ENCODE measurements at regions not wholly inside any gene's neighbourhood (a gene's known extent, or its start where the extent isn't known, plus 50 kb on each side); places are given as distances from the start of the nearest gene placed in this dataset.

GRCh38 chr18:10032331-10033015 lies 118.7 kb downstream of the VAPA start:
- no peak for DNase-seq (ENCODE audit: low read depth)

GRCh38 chr18:10033016-10033399 lies 119.2 kb downstream of the VAPA start:
- no peak for DNase-seq (ENCODE audit: low read depth)

GRCh38 chr18:10035281-10035991 lies 121.6 kb downstream of the VAPA start:
- peak; percentile 40 for DNase-seq (ENCODE audit: low read depth)

GRCh38 chr18:10036479-10036878 lies 122.7 kb downstream of the VAPA start:
- DNase-seq (ENCODE audit: low read depth), result no peak

GRCh38 chr18:10037181-10037580 lies 123.4 kb downstream of the VAPA start:
- DNase-seq (ENCODE audit: low read depth), result no peak

GRCh38 chr18:10038268-10038667 lies 124.5 kb downstream of the VAPA start:
- DNase-seq (ENCODE audit: low read depth), result no peak

GRCh38 chr18:10040287-10041011 lies 126.6 kb downstream of the VAPA start:
- DNase-seq (ENCODE audit: low read depth), result peak; percentile 63

GRCh38 chr18:10041180-10041579 lies 127.4 kb downstream of the VAPA start:
- DNase-seq (ENCODE audit: low read depth), result peak; percentile 89

GRCh38 chr18:10042492-10042891 lies 128.7 kb downstream of the VAPA start:
- DNase-seq (ENCODE audit: low read depth), result no peak

- DNase-seq (ENCODE audit: low read depth), result no peak
These were observed 130.2 kb downstream of the VAPA start for GRCh38 chr18:10044054-10044453.

GRCh38 chr18:10045296-10045891 lies 131.6 kb downstream of the VAPA start:
- no peak for DNase-seq (ENCODE audit: low read depth)

- no peak for DNase-seq (ENCODE audit: low read depth)
These were observed 132.5 kb downstream of the VAPA start for GRCh38 chr18:10046178-10046807.

GRCh38 chr18:10047237-10047636 lies 133.4 kb downstream of the VAPA start:
- DNase-seq (ENCODE audit: low read depth), result peak; percentile 55

- no peak for DNase-seq (ENCODE audit: low read depth)
These were observed 135.9 kb downstream of the VAPA start for GRCh38 chr18:10049747-10050146.

- DNase-seq (ENCODE audit: low read depth), result no peak
These were observed 137.1 kb downstream of the VAPA start for GRCh38 chr18:10050956-10051355.

- DNase-seq (ENCODE audit: low read depth), result no peak
These were observed 138.2 kb downstream of the VAPA start for GRCh38 chr18:10051877-10052631.

GRCh38 chr18:10052871-10053270 lies 139.1 kb downstream of the VAPA start:
- no peak for DNase-seq (ENCODE audit: low read depth)

- no peak for DNase-seq (ENCODE audit: low read depth)
These were observed 140.0 kb downstream of the VAPA start for GRCh38 chr18:10053861-10054260.

GRCh38 chr18:10054366-10054765 lies 140.6 kb downstream of the VAPA start:
- DNase-seq (ENCODE audit: low read depth), result no peak

GRCh38 chr18:10055125-10055750 lies 141.4 kb downstream of the VAPA start:
- DNase-seq (ENCODE audit: low read depth), result no peak

GRCh38 chr18:10056506-10056905 lies 142.7 kb downstream of the VAPA start:
- no peak for DNase-seq (ENCODE audit: low read depth)
